Amniotic epithelial cell (primary cell): ENCODE measurements at regions not wholly inside any gene's neighbourhood (a gene's known extent, or its start where the extent isn't known, plus 50 kb on each side); places are given as distances from the start of the nearest gene placed in this dataset.
"Not testable (repeated sequence)": the region's sequence is repeated elsewhere in the genome, so short reads cannot be mapped to it uniquely, and the experiment has no call there.

ENCODE experiments used
- DNase-seq: peaks from one replicate; pipeline ENCODE4 v3.0.0-alpha.2; 2010; ENCODE audit warnings: low read depth

DNA sequence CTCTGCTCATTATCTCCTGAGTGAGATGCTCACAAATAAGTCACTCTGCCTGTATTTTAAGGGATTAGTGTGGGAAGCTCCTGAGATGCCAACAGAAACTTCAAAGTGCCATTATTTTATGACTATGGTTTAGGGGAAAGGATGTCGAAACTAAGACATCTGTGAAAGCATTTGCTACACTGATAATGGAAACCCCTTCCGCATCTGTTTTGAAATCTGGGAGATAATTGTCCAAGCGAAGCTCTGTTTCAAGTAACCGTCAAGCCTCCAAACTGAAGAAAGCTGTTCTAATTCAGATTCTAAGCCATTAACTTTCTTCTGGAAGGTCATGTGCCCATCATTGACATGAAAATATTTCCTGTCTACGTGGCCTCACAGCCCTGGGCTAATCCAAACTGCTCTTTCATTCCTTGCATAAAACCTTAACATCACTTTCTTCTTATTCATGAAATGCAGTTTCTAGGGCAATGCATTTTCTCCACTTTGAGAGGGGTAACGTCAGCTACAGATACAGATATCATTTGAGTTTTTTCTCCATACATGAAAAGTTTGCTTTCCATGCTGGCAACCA is 932.0 kb downstream of the C6orf118 start:
- peak; percentile 29 for DNase-seq

DNA sequence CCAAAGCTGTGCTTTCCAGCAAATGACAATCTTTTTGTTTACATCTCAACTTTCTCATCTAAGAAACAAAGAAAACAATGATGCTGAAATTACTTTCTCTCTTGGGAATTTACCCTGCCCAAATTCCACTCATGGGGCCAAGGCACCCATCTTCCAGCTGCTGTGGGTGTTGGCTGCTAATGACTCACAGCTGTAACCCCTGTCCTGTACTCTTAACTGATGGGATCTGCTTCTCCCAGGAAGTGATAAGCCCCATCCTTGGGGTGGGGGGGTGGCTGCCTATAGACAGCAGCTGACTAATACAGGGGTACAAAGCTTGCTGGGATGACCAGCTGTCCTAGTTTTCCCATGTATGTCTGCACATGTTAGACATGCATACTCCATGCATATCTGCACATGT is 938.6 kb downstream of the C6orf118 start:
- no peak for DNase-seq

DNA sequence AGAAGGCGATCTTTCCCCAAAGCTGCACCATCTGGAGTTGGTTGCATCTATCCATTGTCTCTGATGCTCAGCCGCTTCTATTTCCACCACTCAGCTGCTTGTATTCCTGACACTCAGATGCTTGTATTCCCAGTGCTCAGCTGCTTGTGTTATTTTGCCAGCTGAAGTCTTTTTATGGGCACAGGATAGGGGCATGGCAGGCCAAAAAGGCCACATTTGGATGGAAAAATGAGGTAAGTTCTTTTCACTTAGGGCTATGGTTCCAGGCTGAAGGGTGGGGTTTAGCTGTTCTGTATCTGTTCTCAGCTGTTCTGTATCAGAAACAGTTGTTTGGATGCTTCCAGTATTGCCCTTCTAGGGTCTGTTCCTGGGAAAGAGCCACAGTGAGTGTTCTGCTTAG is 944.9 kb downstream of the QKI start:
- no peak for DNase-seq

DNA sequence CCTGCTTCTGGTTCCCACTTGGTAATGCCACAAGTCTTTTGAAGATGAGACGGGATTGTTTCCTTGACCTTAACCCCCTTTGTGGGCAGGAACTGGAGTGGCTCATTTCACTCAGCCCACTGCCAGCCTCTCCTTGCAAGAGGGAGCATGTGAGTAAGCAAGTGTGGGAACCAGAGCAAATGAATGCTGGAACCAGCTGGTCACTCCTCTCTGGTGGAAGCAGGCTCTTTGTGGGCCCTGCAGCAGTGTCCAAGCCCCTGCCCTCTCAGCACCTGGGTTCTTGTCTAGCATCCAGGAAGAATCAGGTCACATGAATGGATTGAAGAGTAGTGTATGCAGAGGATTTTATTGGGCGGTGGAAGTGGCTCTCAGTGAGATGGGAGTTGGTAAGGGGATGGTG is 944.5 kb downstream of the QKI start:
- DNase-seq = no peak

DNA sequence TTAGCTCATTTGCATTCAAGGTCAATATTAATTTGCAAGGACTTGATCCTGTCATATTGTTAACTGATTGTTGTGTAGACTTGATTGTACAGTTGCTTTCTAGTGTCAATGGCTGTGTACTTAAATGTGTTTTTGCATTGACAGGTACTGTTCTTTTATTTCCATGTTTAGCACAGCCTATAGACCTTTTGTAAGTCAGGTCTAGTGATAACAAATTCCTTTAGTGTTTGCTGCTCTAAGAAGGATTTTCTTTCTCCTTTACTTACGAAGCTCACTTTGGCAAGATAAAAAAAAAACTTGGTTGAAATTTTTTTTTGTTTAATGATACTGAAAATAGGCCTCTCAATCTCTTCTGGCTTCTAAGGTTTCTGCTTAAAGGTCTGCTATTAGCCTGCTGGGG is 942.3 kb downstream of the QKI start:
- DNase-seq = no peak

DNA sequence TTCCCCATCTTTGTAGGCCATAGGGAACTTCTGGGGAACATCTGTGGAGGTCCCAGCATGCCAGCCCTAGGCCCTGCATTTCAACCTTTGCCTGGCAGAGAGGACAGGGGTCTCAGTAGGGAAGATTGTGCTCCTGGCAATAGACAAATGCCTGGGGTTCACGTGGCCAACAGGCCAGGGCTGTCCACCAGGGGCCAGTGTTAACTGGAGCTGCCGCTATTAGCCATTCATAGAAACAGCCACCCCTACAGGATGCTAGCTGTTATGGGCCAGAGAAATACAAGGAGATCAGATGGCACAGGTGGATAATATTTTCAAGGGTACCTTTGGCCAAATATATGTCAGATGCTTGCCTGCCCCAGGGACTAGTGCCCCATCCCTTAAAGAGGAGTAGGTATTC is 932.9 kb downstream of the QKI start:
- DNase-seq = no peak

DNA sequence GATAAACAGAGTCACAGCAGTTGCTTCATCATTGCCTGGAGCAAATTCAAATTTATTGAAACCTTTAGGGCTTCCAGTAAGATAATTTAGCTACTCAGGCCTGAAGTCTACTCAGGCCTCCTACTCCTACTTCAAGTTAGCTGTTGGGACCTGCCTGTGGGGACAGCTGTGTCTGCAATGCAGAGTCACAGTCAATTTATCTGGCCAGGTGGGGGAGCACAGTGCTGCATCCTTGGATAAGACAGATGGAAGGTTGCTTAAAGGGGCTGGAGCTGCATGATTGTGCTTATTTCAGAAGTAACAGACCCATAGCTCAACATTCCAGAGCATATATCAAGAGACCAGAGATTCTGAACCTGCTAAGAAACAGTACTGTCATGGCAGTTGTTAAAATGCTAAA is 932.1 kb downstream of the QKI start:
- DNase-seq = no peak

DNA sequence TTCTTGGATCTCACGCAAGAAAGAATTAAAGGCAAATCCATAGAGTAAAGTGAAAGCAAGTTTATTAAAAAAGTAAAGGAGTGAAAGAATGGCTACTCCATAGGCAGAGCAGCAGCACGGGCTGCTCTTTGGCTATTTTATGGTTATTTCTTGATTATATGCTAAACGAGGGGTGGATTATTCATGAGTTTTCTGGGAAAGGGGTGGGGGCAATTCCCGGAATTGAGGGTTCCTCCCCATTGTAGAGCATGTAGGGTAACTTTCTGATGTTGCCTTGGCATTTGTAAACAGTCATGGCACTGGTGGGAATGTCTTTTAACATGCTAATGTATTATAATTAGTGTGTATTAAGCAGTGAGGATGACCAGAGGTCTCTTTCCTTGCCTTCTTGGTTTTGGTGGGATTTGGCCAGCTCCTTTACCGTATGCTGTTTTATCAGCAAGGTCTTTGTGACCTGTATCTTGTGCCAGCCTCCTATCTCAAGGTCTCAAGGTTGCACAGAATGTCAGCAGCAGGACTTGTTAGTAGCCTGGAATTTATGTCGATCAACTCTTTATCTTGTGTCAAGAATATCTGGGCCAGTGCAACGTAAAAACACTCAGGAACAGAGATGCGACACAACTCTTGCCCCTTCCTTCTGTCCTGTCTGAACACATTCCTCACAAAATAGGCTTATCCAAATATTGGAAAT is 931.4 kb downstream of the QKI start:
- DNase-seq = no peak

DNA sequence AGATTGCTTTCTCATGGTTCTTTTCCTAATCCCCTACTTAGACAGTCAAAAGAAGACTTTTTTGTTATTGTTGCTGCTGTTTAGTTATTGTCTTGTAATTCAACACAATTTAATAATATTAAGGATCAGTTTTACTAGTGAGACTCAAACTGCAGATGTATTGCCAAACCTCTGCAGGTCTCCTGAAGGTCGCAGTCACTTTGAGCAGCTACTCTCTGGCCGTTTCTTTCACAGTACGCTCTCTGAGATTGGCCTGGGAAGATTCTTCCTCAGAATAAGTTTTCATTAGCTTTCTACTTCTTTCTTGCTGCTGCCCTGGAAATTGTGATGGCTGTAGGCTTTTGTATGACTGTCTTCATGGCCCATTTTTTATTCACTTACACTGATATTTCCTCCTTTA is 930.8 kb downstream of the QKI start:
- DNase-seq = no peak

DNA sequence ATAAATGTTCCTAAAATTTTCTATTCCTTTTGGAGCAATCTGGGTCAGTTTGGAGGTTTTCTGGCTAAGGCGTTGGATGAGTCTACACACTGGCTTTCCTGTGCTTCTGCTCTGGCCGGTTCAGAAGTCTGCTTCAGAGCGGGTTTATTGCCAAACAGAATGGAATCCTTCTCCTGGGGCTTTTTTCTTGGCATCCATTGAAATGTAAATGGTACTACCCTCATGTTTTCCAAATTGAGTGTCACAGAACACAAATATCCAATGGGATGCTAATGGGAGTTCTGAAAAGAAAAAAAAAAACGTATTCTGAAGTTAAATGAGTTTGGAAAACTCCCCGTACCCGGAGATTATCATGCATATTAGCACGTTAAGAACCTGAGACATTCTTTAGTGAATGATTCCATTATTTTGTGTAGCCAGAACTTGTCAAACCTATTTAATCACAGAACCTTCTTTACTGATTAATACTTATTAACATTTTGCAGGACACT is 930.3 kb downstream of the QKI start:
- no peak for DNase-seq

DNA sequence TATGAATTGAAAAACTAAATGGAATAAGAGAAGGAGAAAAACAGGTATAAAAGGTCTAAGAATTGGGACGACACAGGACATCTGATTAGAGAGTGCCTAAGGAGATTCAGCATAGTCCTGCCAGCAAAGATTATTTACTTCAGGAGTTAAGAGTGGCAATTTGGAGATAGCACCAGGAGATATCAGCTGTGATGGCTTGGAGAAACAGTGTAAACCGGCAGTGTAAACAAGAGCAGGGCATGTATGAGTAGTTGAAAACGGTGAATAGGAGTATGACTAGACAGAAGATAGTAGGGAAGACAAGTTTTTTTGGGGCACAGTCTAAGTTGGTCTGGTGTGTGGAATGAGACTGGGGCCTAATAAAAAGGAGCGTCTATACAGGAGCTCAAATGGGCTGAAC is 924.9 kb downstream of the QKI start:
- not testable (repeated sequence) for DNase-seq

DNA sequence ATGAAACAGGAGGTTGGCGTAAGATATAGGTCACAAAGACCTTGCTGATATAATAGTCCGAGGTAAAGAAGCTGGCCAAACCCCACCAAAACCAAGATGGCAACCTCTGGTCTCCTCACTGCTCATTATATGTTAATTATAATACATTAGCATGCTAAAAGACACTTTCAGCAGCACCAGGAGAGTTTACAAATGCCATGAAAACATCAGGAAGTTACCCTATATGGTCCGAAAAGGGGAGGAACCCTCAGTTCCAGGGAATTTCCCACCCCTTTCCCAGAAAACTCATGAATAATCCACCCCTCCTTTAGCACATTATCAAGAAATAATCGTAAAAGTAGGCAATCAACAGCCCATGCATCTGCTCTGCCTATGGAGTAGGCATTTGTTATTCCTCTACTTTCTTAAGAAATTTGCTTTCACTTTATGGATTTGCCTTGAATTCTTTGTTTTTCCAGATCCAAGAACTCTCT is 923.4 kb downstream of the QKI start:
- DNase-seq = no peak

DNA sequence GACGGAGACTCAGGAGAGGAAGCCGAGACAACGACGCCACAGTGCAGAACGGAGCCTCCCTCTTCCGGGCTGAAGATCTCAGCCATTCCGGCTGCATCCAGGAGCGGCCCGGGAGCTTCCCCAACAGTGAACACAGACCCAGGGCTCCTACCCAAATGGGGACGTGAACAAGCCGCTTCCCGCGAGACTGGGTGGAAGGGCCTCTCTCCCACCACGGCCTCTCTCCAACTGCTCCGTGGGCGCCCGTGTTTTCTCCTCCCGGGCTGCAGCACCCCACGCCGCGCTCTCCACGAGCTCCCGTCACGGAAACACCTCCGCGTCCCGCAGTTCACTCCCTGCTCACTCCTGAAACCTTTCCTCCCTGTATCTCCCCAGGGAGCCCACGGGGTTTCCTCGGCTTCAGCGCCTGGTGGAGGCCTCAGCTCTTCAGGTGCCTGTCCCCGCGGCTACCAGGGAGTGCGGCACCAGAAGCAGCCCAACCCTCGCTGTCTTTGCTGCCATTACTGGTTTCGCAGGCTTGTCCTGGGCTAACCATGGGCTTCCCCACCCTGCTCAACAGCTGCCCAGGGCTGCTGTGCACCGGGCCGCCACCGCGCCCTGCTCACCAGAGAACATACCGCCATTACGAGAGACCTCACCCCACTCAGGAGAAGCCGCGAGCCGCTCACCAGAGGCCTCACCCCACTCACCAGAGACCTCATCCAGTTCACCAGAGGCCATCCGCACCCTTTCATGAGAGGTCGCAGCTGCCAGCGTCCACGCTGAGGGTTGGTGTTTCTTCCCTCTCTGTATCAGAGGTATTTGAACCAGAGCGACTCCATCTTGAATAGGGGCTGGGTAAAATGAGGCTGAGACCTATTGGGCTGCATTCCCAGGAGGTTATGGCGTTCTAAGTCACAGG is 922.8 kb downstream of the QKI start:
- no peak for DNase-seq

DNA sequence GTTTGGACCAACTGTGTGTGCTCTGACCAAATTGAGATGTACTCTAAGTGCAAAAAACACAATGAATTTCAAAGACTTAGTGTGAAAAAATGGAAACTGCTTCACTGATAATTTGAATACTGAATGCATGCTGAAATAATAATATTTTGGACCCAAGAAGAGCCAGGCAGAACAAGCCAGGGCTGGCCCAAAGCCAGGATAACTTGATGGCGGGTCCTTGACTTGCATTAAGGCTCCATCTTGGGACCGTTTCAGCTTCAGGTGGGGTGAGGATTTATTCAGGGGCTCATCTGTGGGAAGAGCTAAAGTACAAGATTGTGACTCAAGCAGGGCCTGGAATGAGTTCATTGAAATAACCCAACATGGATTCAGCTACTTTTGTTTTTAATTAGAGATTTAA is 921.9 kb downstream of the QKI start:
- DNase-seq = no peak

DNA sequence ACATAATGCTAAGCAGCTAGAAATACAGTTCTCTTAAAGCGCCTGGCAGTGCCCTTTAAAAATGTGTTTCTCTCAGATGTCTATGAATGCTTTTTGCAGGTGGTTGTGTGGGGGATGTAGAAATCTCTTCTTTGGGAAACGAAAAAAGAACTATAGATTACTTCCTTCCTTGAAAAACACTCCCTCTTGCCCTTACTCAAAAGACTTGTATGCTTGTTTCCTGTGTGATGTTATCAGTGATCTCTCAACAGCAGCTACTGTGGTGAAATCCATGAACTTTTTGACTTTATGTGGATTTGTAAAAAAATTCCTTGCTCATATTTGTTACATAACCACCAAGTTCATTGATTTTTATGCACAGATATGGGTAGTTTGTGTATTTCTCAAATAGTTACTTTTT is 916.5 kb downstream of the QKI start:
- no peak for DNase-seq

DNA sequence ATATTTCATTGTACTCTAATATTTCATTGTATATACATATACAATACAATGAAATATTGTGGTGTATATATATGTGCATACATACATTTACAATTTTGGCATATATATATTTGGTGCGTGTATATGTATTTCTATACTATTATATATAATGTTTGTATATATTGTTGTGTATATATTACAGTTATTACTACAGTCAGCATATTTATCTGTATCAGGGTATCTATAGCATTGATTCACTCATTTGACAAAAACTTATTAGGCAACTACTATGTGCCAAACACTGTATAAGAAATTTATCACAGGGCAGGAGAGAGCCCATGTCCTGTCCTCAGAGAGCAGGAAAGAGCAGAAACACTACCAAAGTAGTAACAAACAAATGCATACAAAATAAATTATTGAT is 910.6 kb downstream of the QKI start:
- DNase-seq = no peak

DNA sequence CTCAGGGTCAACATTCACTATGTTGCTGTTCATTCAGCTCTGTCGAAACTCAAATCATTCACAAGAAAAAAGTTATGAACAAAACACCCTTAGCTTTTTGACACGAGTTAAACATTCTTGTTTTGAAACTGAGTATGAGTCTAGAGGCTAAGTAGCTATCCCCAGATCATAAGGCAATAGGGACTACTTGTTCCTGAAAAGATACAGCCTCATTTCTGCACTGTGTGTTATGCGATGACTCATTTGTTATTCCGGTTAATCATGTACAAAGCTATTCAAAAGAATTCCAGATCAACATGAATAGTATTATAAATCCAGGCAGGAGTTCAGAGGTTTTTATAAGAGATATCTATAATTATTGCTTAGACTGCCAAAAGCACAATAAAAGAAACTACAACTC is 908.0 kb downstream of the QKI start:
- DNase-seq = peak; percentile 73

DNA sequence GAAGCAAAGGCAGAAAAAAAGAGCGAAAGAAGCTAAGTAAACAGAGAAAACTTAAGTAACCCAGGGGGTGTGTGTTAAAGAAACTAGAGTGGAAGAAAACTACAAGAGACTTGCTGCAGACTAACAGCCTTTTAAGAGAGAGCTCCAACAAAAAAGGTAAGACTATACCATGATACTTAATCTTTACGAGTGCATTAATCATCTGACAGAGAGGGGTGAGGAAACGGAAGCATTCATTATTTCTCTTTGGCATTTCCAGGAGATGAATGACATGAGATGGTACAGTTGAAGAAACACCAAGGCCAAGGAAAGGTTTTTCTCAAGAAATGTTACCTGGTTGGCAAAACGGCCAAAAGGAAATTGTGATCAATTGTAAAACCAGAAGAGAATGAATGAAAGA is 906.8 kb downstream of the QKI start:
- no peak for DNase-seq

DNA sequence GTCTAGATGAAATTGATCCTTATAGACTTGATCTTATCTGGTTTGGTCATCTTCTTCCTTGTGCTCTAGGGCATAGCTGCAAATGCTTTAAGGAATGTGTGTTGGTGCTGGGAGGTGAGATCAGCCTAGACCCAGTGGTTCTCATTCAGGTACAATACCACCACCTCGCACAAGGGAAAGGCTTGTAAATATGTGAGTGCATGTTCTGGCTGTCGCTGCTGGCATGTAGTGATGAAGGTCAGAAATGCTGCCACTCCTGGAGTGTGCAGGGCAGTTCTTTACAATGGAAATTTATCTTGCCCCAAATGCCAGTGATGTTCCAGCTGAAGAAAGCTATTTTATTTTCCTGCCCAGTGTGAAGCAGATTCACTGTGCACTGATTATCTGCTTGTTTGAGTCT is 900.9 kb downstream of the QKI start:
- no peak for DNase-seq

DNA sequence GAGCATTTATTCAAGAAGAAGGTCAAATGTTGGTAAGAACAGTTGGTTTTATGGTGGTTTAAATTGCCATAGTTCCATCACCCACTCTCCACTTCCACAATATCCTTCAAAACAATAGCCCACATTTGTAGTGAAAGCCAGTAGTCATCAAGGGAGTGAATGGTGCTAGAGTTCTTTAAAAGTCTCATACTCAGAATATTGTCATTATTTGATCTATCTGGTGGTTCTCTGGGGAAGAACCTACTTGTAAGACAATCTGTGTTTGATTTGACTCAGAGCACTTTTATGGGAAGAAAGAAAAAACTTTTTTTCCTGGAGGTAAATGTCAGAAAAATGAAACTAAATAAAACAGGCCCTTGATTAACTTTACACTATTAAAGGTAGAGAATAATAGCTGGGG is 893.8 kb downstream of the QKI start:
- no peak for DNase-seq

DNA sequence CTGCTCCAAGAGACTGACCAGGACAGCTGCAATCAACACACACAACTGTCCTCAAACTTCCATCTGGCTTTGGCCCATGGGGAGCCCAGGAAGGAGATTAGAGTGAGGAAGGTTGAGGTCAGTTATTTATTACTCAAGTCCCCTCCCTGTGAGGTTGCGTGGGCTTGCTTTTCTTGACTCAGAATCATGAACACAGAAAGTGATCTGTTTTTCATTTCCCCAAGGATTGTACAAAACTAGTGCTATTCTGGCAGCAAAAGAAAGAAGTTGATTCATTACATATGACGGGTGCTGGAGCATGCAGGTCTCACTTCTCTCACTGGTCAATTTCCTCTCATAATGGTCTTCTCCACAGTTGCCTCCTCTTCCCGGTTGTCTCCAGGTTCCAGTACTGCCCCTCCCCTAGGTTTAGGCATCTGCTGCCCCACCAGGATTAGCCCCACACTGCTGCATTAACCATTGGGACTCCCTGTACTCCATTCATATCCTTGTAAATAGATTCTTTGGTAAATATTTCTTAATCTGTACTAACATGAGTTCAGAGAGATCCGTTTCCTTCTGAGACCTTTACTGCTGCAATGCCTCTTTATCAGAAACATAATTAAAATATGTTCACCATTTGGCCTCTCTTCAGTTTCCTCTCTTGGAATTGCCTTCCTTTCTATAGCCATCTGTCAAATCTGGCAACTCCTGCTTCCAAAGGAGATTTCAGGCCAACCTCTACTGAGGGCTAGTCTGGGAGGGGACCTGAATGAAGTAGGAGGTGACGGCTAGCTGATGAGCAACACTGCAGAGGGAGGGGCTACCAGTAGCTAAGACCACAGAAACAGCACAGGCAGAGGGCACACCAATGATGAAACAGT is 888.8 kb downstream of the QKI start:
- no peak for DNase-seq

DNA sequence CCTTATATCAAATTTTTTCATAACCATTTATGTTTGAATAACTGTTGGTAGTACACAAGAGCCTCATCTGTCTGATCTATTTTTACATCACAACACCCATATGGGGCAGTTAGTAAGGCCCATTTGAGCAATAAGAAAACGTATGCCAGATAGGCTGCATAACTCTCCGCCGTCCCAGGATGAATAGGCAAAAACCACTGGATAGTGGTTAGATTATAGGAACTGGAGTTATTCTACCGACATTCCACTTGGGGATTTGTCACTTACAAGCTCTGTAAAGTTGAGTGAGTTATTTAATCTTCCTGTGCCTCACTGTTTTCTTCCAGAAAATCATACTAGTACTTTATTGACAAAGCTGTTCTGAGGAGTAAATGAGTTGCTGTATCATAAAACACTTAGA is 881.9 kb downstream of the QKI start:
- no peak for DNase-seq
